PFSK-1 (cell line): ENCODE measurements at regions not wholly inside any gene's neighbourhood (a gene's known extent, or its start where the extent isn't known, plus 50 kb on each side); places are given as distances from the start of the nearest gene placed in this dataset.

ENCODE experiments used
- FOXP2 ChIP-seq: optimal IDR thresholded peaks from 2 replicates; pipeline ENCODE3; 2011; ENCODE audit warnings: borderline replicate concordance, control low read depth, inconsistent platforms; ENCODE audit not compliant: insufficient read depth; ENCODE audit errors: extremely low read length, extremely low read depth
- POLR2AphosphoS5 ChIP-seq: IDR thresholded peaks from 2 replicates; pipeline ENCODE4 v1.6.1; 2012; ENCODE audit warnings: low read depth, mild to moderate bottlenecking, control low read depth, low read length, moderate library complexity
- REST ChIP-seq, 2 experiments: IDR thresholded peaks; 2 replicates each; pipeline versions ENCODE4 v1.6.1 to v1.8.0; 2011 to 2012; ENCODE audit warnings: low read depth in 2 of 2, low read length in 2 of 2, control low read depth in 1 of 2, inconsistent platforms in 1 of 2, mild to moderate bottlenecking in 1 of 2, moderate library complexity in 1 of 2; ENCODE audit not compliant: insufficient read depth in 1 of 2
- SIN3A ChIP-seq: IDR thresholded peaks from 2 replicates; pipeline ENCODE4 v1.6.1; 2012; ENCODE audit warnings: mild to moderate bottlenecking, low read length, moderate library complexity, borderline replicate concordance; ENCODE audit not compliant: insufficient read depth
- TAF1 ChIP-seq: IDR thresholded peaks from 2 replicates; pipeline ENCODE4 v1.6.1; 2012; ENCODE audit warnings: low read length, control low read depth, borderline replicate concordance; ENCODE audit not compliant: insufficient read depth

- no peak for TF ChIP-seq REST (IDR thresholded peaks at IDR 0.05; ENCODE audit: insufficient read depth in 1 of 2, low read depth in 2 of 2, low read length in 2 of 2)
- no peak for TF ChIP-seq TAF1
- TF ChIP-seq SIN3A, result no peak
- no peak for TF ChIP-seq POLR2AphosphoS5
- TF ChIP-seq FOXP2, result no peak
Measured at GRCh38 chr2:181273986-181274385, 183.2 kb upstream of the ITGA4 start.

- TF ChIP-seq FOXP2 (no peak), REST (IDR thresholded peaks at IDR 0.05; ENCODE audit: insufficient read depth in 1 of 2, low read depth in 2 of 2, low read length in 2 of 2) (no peak), SIN3A (no peak), POLR2AphosphoS5 (no peak), TAF1 (no peak)
Measured at GRCh38 chr2:181275643-181276070, 181.5 kb upstream of the ITGA4 start.

GRCh38 chr2:181281206-181281832, 175.9 kb upstream of the ITGA4 start:
- TF ChIP-seq FOXP2 (no peak), TAF1 (no peak), REST (IDR thresholded peaks at IDR 0.05; ENCODE audit: insufficient read depth in 1 of 2, low read depth in 2 of 2, low read length in 2 of 2) (no peak), SIN3A (no peak), POLR2AphosphoS5 (no peak)

- no peak for TF ChIP-seq SIN3A
- TF ChIP-seq REST (IDR thresholded peaks at IDR 0.05; ENCODE audit: insufficient read depth in 1 of 2, low read depth in 2 of 2, low read length in 2 of 2), result no peak
- no peak for TF ChIP-seq TAF1
- no peak for TF ChIP-seq FOXP2
- TF ChIP-seq POLR2AphosphoS5, result no peak
Measured at GRCh38 chr2:181285116-181285515, 172.1 kb upstream of the ITGA4 start.
